ENCODE measurements at regions not wholly inside any gene's neighbourhood (a gene's known extent, or its start where the extent isn't known, plus 50 kb on each side); places are given as distances from the start of the nearest gene placed in this dataset.

GRCh38 chr12:111293266-111294009 lies 75.5 kb downstream of the PHETA1 start:
- TF ChIP-seq CTCF (IDR thresholded peaks at IDR 0.05): no peak
- TF ChIP-seq EZH2 (IDR thresholded peaks at IDR 0.05; ENCODE audit: borderline replicate concordance, insufficient read depth, low read depth, low read length, poor library complexity, severe bottlenecking): no peak
